Neural cell (in vitro differentiated cells): ENCODE measurements at regions not wholly inside any gene's neighbourhood (a gene's known extent, or its start where the extent isn't known, plus 50 kb on each side); places are given as distances from the start of the nearest gene placed in this dataset.

Source experiments
- H2AFZ ChIP-seq: fragments of 200-600, 300-800 bp; sonication (generic), shearing (Covaris generic); 2 replicates; pipeline ENCODE4 v1.6.0; 2014; ENCODE audit warnings: low read depth, mild to moderate bottlenecking, antibody characterized with exemption, low read length, moderate library complexity
- H3F3A ChIP-seq: fragments of 200-600 bp; shearing (Covaris generic); 2 replicates; pipeline ENCODE4 v1.6.1; 2016; ENCODE audit warnings: mild to moderate bottlenecking, moderate library complexity, mixed read lengths, antibody characterized with exemption, low read length; ENCODE audit not compliant: insufficient read depth, poor library complexity, severe bottlenecking
- H3K27ac ChIP-seq: fragments of 200-600, 300-800 bp; sonication (generic), shearing (Covaris generic); 2 replicates; pipeline ENCODE4 v1.5.1; 2014; ENCODE audit warnings: mild to moderate bottlenecking, low read length, moderate library complexity
- H3K27me3 ChIP-seq: fragments of 300-800, 200-600 bp; sonication (generic), shearing (Covaris generic); 2 replicates; pipeline ENCODE4 v1.6.0; 2014; ENCODE audit warnings: mild to moderate bottlenecking, low read depth, low read length, moderate library complexity; ENCODE audit not compliant: insufficient read depth
- H3K36me3 ChIP-seq: fragments of 300-800, 200-600 bp; sonication (generic), shearing (Covaris generic); 2 replicates; pipeline ENCODE4 v1.5.1; 2014; ENCODE audit warnings: mild to moderate bottlenecking, antibody characterized with exemption, low read length, moderate library complexity; ENCODE audit not compliant: insufficient read depth
- H3K4me2 ChIP-seq: fragments of 300-800, 200-600 bp; sonication (generic), shearing (Covaris generic); 2 replicates; pipeline ENCODE4 v1.6.0; 2014; ENCODE audit warnings: mild to moderate bottlenecking, low read length
- H3K4me3 ChIP-seq: fragments of 300-800, 200-600 bp; sonication (generic), shearing (Covaris generic); 2 replicates; pipeline ENCODE4 v1.5.1; 2014; ENCODE audit warnings: mild to moderate bottlenecking, low read length, moderate library complexity
- H3K79me2 ChIP-seq: fragments of 200-600 bp; shearing (Covaris generic); replicated peaks from 2 replicates; pipeline ENCODE4 v1.6.0; 2014; ENCODE audit warnings: mild to moderate bottlenecking, low read length, moderate library complexity; ENCODE audit not compliant: insufficient read depth
- H3K9ac ChIP-seq: fragments of 300-800, 200-600 bp; sonication (generic), shearing (Covaris generic); 2 replicates; pipeline ENCODE4 v1.6.1; 2016; ENCODE audit warnings: mild to moderate bottlenecking, low read length, mixed read lengths
- H3K9me2 ChIP-seq: fragments of 200-600 bp; shearing (Covaris generic); 2 replicates; pipeline ENCODE4 v1.6.1; 2016; ENCODE audit warnings: mild to moderate bottlenecking, low read length, mixed read lengths; ENCODE audit not compliant: insufficient read depth
- H3K9me3 ChIP-seq: fragments of 200-600, 300-800 bp; sonication (generic), shearing (Covaris generic); 2 replicates; pipeline ENCODE4 v1.6.1; 2016; ENCODE audit warnings: mild to moderate bottlenecking, mixed run types, low read length, moderate library complexity, mixed read lengths
- H4K20me1 ChIP-seq: fragments of 200-600 bp; shearing (Covaris generic); 2 replicates; pipeline ENCODE4 v1.6.1; 2016; ENCODE audit warnings: mild to moderate bottlenecking, mixed run types; ENCODE audit not compliant: insufficient read depth
- EP300 ChIP-seq: fragments of 450-650 bp; conservative IDR thresholded peaks from 2 replicates; pipeline ENCODE4 v1.6.1; 2014; ENCODE audit warnings: antibody characterized with exemption, mild to moderate bottlenecking, moderate library complexity; ENCODE audit not compliant: poor library complexity, severe bottlenecking
- EZH2 ChIP-seq: fragments of 200-600, 300-800 bp; shearing (Covaris generic), sonication (generic); IDR thresholded peaks from 2 replicates; pipeline ENCODE4 v1.6.1; 2014; ENCODE audit warnings: antibody characterized with exemption, low read length, borderline replicate concordance, mild to moderate bottlenecking; ENCODE audit not compliant: insufficient read depth, poor library complexity, severe bottlenecking
- MXI1 ChIP-seq: fragments of 450-650 bp; conservative IDR thresholded peaks from 2 replicates; pipeline ENCODE4 v1.6.1; 2014; ENCODE audit warnings: antibody characterized with exemption, mild to moderate bottlenecking; ENCODE audit not compliant: poor library complexity, severe bottlenecking
- POLR2AphosphoS5 ChIP-seq: IDR thresholded peaks from 2 replicates; pipeline ENCODE4 v1.6.1; 2012
- RAD21 ChIP-seq: fragments of 450-650 bp; conservative IDR thresholded peaks from 2 replicates; pipeline ENCODE4 v1.6.1; 2014; ENCODE audit warnings: antibody characterized with exemption, mild to moderate bottlenecking, moderate library complexity
- REST ChIP-seq: IDR thresholded peaks from 2 replicates; pipeline ENCODE4 v1.6.1; 2012; ENCODE audit warnings: borderline replicate concordance
- SMC3 ChIP-seq: fragments of 450-650 bp; conservative IDR thresholded peaks from 2 replicates; pipeline ENCODE4 v1.6.1; 2014; ENCODE audit warnings: antibody characterized with exemption, mild to moderate bottlenecking, moderate library complexity; ENCODE audit not compliant: poor library complexity
- TAF1 ChIP-seq: IDR thresholded peaks from 2 replicates; pipeline ENCODE4 v1.6.1; 2012; ENCODE audit warnings: low read depth
- TF ChIP-seq, protein P1 (sequence below): fragments of 450-650 bp; IDR thresholded peaks from 2 replicates; pipeline ENCODE4 v1.5.1; 2014; ENCODE audit warnings: antibody characterized with exemption, mild to moderate bottlenecking, moderate library complexity; ENCODE audit not compliant: poor library complexity, severe bottlenecking

- no peaks in the 10 kb centered on the region for H3K9me3 ChIP-seq
- no peaks in the 10 kb centered on the region for H3K9me2 ChIP-seq
- H3K27me3 ChIP-seq, result no peaks in the 10 kb centered on the region
- H3K27ac ChIP-seq, result no peak overlapping the region
- H3K9ac ChIP-seq, result no peak overlapping the region
- H3K79me2 ChIP-seq, result no peaks in the 10 kb centered on the region
- H3F3A ChIP-seq, result no peaks in the 10 kb centered on the region
- H3K36me3 ChIP-seq, result no peaks in the 10 kb centered on the region
- no peaks in the 10 kb centered on the region for H4K20me1 ChIP-seq
- TF ChIP-seq EP300 (no peak), RAD21 (no peak), MXI1 (no peak), POLR2AphosphoS5 (no peak), SMC3 (no peak), EZH2 (no peak), REST (no peak)
- no peak overlapping the region for H3K4me2 ChIP-seq
- no peak overlapping the region for H3K4me3 ChIP-seq
- no peak overlapping the region for H2AFZ ChIP-seq
These were observed 50.0 kb upstream of the CLDN5 start for GRCh38 chr22:19574247-19574646.

DNA sequence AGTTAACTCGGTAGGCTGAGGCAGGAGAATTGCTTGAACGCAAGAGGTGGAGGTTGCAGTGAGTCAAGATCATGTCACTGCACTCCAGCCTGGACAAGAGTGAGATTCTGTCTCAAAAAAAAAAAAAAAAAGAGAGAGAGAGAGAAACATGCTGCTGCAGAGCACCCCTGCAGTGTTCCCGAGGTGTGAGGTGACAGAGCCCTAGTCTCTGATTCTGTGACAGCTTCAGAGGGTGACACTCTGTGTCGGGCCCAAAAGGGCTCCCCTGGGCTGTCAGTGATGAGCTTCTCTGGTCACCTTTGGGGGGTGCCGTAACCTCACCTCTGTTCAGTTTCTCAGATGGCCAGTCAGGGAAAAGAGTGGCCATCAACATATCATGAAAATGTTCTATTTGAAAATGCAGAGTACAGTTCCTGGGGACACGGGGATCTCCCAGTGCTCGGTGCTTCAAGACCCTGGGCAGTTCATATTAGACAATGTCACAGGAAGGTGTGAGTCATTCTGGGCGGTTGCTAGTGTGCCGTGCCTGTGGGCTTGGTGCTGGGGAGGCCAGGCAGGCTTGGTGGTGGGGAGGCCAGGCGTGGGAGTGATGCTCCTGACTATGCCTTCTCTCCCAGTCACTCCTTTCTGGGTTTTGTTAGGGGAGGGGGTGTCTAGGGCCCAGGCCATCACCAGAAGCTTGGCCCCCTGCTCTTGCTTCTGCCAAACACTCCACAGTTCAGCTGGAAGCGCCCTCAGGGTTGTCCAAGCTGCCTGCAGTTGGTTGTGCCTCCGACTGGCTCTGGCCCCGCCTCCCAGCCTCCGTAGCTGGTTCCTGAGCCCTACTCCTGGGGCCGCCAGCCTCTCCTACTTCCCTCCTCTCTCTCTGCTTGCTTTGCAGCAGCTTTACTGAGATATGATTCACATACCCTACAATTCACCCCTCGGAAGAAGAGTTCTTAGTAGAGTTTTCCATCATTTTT is 52.5 kb upstream of the CLDN5 start:
- Histone ChIP-seq H3K4me3 (no peak overlapping the region), H3K9me3 (no peaks in the 10 kb centered on the region), H3F3A (no peaks in the 10 kb centered on the region), H3K27me3 (no peaks in the 10 kb centered on the region), H3K4me2 (no peak overlapping the region), H4K20me1 (no peaks in the 10 kb centered on the region), H3K27ac (no peak overlapping the region), H2AFZ (no peak overlapping the region), H3K9me2 (no peaks in the 10 kb centered on the region), H3K36me3 (no peaks in the 10 kb centered on the region), H3K9ac (no peak overlapping the region), H3K79me2 (no peaks in the 10 kb centered on the region)
- TF ChIP-seq EP300 (no peak), TAF1 (no peak), SMC3 (no peak), REST (no peak), EZH2 (no peak), POLR2AphosphoS5 (no peak), RAD21 (no peak), MXI1 (no peak)
- TF ChIP-seq, protein P1, sequence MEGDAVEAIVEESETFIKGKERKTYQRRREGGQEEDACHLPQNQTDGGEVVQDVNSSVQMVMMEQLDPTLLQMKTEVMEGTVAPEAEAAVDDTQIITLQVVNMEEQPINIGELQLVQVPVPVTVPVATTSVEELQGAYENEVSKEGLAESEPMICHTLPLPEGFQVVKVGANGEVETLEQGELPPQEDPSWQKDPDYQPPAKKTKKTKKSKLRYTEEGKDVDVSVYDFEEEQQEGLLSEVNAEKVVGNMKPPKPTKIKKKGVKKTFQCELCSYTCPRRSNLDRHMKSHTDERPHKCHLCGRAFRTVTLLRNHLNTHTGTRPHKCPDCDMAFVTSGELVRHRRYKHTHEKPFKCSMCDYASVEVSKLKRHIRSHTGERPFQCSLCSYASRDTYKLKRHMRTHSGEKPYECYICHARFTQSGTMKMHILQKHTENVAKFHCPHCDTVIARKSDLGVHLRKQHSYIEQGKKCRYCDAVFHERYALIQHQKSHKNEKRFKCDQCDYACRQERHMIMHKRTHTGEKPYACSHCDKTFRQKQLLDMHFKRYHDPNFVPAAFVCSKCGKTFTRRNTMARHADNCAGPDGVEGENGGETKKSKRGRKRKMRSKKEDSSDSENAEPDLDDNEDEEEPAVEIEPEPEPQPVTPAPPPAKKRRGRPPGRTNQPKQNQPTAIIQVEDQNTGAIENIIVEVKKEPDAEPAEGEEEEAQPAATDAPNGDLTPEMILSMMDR, result no peak
